HL-60 (cell line): ENCODE measurements at regions not wholly inside any gene's neighbourhood (a gene's known extent, or its start where the extent isn't known, plus 50 kb on each side); places are given as distances from the start of the nearest gene placed in this dataset.

ENCODE experiments used
- CTCF ChIP-seq: IDR thresholded peaks from one replicate; pipeline ENCODE4 v1.5.1; 2011; ENCODE audit warnings: low read length, control low read depth, inconsistent platforms; ENCODE audit not compliant: insufficient read depth
- POLR2AphosphoS5 ChIP-seq: IDR thresholded peaks from 2 replicates; pipeline ENCODE4 v1.6.1; 2012; ENCODE audit warnings: low read depth
- REST ChIP-seq: IDR thresholded peaks from 2 replicates; pipeline ENCODE4 v1.6.1; 2012; ENCODE audit warnings: low read depth; ENCODE audit not compliant: insufficient replicate concordance

DNA sequence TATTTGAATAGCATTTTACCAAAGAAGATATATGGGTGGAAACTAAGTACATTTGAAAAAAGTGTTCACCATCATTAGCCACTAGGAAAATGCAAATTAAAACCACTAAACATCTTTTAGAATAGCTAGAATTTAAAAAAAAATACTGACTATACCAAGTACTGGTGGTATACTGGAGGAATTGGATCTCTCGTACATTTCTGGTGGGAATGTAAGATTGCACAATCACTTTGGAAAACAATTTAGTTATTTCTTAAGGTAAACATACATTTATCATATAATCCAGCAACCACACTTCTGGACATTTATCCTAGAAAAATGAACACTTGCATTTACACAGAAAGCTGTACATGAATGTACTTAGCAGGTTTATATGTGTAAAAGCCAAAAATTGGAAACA is 303.5 kb downstream of the MID1IP1 start:
- TF ChIP-seq POLR2AphosphoS5 (no peak), CTCF (no peak), REST (no peak)
